ENCODE measurements at regions not wholly inside any gene's neighbourhood (a gene's known extent, or its start where the extent isn't known, plus 50 kb on each side); places are given as distances from the start of the nearest gene placed in this dataset.

DNA sequence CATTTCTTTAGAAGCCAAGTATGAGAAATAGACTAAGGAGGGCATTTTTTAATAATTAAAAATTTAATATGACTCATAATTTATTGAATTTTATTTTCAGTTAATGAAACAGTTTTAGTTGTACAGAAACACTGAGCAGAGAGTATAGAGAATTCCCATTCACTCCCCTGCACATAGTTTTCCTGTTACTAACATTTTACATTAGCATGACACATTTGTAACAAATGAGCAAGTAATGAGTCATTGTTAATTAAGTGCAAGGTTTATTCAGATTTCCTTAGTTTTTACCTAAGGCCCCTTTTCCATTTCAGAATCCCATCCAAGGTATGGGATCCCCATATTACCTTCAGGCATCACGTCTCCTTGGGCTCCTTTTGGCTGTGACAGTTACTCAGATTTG lies 271.5 kb upstream of the FZD8 start:
- Histone ChIP-seq H3K27me3 (ENCODE audit: control insufficient read depth in 2 of 2, insufficient read depth in 2 of 2, low read length in 2 of 2) (no peaks in the 10 kb centered on the region), H3K9me3 (replicated peaks; ENCODE audit: control insufficient read depth, insufficient read depth, low read length) (no peaks in the 10 kb centered on the region), H3K27ac (ENCODE audit: insufficient read depth, low read depth, low read length) (peak overlapping the region; percentile 25), H3K36me3 (ENCODE audit: control insufficient read depth in 2 of 2, extremely low read depth in 1 of 2, insufficient read depth in 2 of 2, low read length in 2 of 2) (no peaks in the 10 kb centered on the region), H3K4me1 (ENCODE audit: control insufficient read depth, extremely low read depth, insufficient read depth, low read length) (peaks cover 35% of the 10 kb centered on the region), H3K9ac (replicated peaks; ENCODE audit: extremely low read depth, insufficient read depth, low read length) (no peak overlapping the region), H3K4me3 (replicated peaks in 1 of 3; ENCODE audit: insufficient read depth in 1 of 3, low read depth in 1 of 3, low read length in 3 of 3) (no peak overlapping the region), H3K79me2 (ENCODE audit: control insufficient read depth, insufficient read depth, low read length) (no peaks in the 10 kb centered on the region), H3K4me2 (ENCODE audit: insufficient read depth, low read length) (peak overlapping the region; percentile 21), H3K9me1 (replicated peaks; ENCODE audit: control insufficient read depth, extremely low read depth, insufficient read depth, low read length) (no peaks in the 10 kb centered on the region), H2AFZ (ENCODE audit: low read depth, low read length) (no peak overlapping the region), H4K20me1 (replicated peaks; ENCODE audit: control insufficient read depth, extremely low read depth, insufficient read depth, low read length) (no peaks in the 10 kb centered on the region)
- intact Hi-C loops (cut with micrococcal nuclease), result loop anchor here (5.0 kb wide), 2 partner anchors 259 to 271 kb away; partner anchors contain the start of gene FZD8
- DNase-seq (ENCODE audit: low read depth, low spot score) (peak; percentile 53), FAIRE-seq (no peak)
- dilution Hi-C loops (cut with MboI; ENCODE audit: extremely low pct_ligation_motif_present, low sequenced_read_pairs), result no loop called here
- ChIA-PET CTCF (interaction anchor here (1.1 to 1.3 kb wide), 4 partner anchors 11 to 866 kb away, joined by 3 to 4 read pairs (median 3); no protein-coding TSS in a partner anchor), POLR2A (no interaction called here)
- TF ChIP-seq EZH2 (IDR thresholded peaks at IDR 0.05; ENCODE audit: borderline replicate concordance, low read depth, low read length, severe bottlenecking) (no peak), POLR2A (IDR thresholded peaks at IDR 0.05; ENCODE audit: low read depth, low read length) (no peak), GATA2 (IDR thresholded peaks at IDR 0.05; ENCODE audit: insufficient read depth, insufficient read length, low read depth, low read length) (no peak), JUN (IDR thresholded peaks at IDR 0.05; ENCODE audit: borderline replicate concordance, insufficient read depth, insufficient read length, low read depth) (peak; percentile 82), FOS (IDR thresholded peaks at IDR 0.05; ENCODE audit: borderline replicate concordance, insufficient read depth, low read length) (peak; percentile 94), MYC (IDR thresholded peaks at IDR 0.05; ENCODE audit: low read depth, low read length) (no peak), POLR2AphosphoS5 (IDR thresholded peaks at IDR 0.05; ENCODE audit: insufficient read depth, low read depth, low read length) (no peak)
- TF ChIP-seq, protein P1, sequence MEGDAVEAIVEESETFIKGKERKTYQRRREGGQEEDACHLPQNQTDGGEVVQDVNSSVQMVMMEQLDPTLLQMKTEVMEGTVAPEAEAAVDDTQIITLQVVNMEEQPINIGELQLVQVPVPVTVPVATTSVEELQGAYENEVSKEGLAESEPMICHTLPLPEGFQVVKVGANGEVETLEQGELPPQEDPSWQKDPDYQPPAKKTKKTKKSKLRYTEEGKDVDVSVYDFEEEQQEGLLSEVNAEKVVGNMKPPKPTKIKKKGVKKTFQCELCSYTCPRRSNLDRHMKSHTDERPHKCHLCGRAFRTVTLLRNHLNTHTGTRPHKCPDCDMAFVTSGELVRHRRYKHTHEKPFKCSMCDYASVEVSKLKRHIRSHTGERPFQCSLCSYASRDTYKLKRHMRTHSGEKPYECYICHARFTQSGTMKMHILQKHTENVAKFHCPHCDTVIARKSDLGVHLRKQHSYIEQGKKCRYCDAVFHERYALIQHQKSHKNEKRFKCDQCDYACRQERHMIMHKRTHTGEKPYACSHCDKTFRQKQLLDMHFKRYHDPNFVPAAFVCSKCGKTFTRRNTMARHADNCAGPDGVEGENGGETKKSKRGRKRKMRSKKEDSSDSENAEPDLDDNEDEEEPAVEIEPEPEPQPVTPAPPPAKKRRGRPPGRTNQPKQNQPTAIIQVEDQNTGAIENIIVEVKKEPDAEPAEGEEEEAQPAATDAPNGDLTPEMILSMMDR (IDR thresholded peaks at IDR 0.05; ENCODE audit: extremely low read depth in 1 of 2, insufficient read depth in 1 of 2, low read depth in 1 of 2, low read length in 2 of 2), result no peak
- TF ChIP-seq, protein P2, sequence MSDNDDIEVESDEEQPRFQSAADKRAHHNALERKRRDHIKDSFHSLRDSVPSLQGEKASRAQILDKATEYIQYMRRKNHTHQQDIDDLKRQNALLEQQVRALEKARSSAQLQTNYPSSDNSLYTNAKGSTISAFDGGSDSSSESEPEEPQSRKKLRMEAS (IDR thresholded peaks at IDR 0.05; ENCODE audit: insufficient read depth, insufficient read length), result no peak
- no TSS peak for BruUV-seq (replicated peaks)

All from endothelial cell of umbilical vein (primary cell).